Endothelial cell of umbilical vein (primary cell): ENCODE measurements at regions not wholly inside any gene's neighbourhood (a gene's known extent, or its start where the extent isn't known, plus 50 kb on each side); places are given as distances from the start of the nearest gene placed in this dataset.

Experiments
- BruUV-seq: library from RNA; stranded (reverse); fragments of 400-500 nt; replicated peaks from 2 replicates; lab custom pipeline; 2021; lab: Mats Ljungman, UMichigan
- CTCF ChIA-PET: fragments of 300-600, 350-600 bp; sonication (Branson Sonifier 250); formaldehyde crosslinking; loops from one replicate; lab custom pipeline; 2021; ENCODE audit warnings: antibody characterized with exemption, inconsistent platforms; lab: Charles Lee
- POLR2A ChIA-PET: fragments of 300-600, 350-600 bp; sonication (Branson Sonifier 250); formaldehyde crosslinking; loops from one replicate; lab custom pipeline; 2021; ENCODE audit warnings: antibody characterized with exemption, inconsistent platforms; lab: Charles Lee
- DNase-seq: peaks from one replicate; pipeline ENCODE4 v3.0.0-alpha.2; 2011; ENCODE audit warnings: low read depth, low spot score
- FAIRE-seq: peaks from 2 replicates; lab custom pipeline; 2011; peaks lifted over from hg19 to GRCh38; lab: Jason Lieb, UNC
- H2AFZ ChIP-seq: 2 replicates; pipeline ENCODE4 v1.6.0; 2012; ENCODE audit warnings: low read depth, low read length, control low read depth, inconsistent platforms
- H3K27ac ChIP-seq: 2 replicates; pipeline ENCODE4 v1.5.1; 2011; ENCODE audit warnings: low read depth, mild to moderate bottlenecking, control low read depth, low read length, moderate library complexity; ENCODE audit not compliant: insufficient read depth
- H3K27me3 ChIP-seq, 2 experiments: 2 replicates each; pipeline versions ENCODE4 v1.6.0 to v1.6.1; 2011; ENCODE audit warnings: low read length in 2 of 2, mixed read lengths in 1 of 2; ENCODE audit not compliant: control insufficient read depth in 2 of 2, insufficient read depth in 2 of 2
- H3K36me3 ChIP-seq, 2 experiments: 2 replicates in 1 of 2; 3 replicates in 1 of 2; pipeline ENCODE4 v1.5.1; 2011; ENCODE audit warnings: low read length in 2 of 2, mild to moderate bottlenecking in 1 of 2, moderate library complexity in 1 of 2; ENCODE audit not compliant: control insufficient read depth in 2 of 2, insufficient read depth in 2 of 2; ENCODE audit errors: extremely low read depth in 1 of 2
- H3K4me1 ChIP-seq: 3 replicates; pipeline ENCODE4 v1.5.1; 2011; ENCODE audit warnings: mild to moderate bottlenecking, low read length; ENCODE audit not compliant: control insufficient read depth, insufficient read depth; ENCODE audit errors: extremely low read depth
- H3K4me2 ChIP-seq: 2 replicates; pipeline ENCODE4 v1.6.1; 2011; ENCODE audit warnings: low read length, control low read depth, mixed read lengths; ENCODE audit not compliant: insufficient read depth
- H3K4me3 ChIP-seq, 3 experiments: fragments of 200-600 bp in 1 of 3; sonication (generic), shearing (Covaris generic) in 1 of 3; replicated peaks in 1 of 3; 2 replicates each; pipeline ENCODE4 v1.5.1; 2011 to 2016; ENCODE audit warnings: control low read depth in 3 of 3, low read length in 3 of 3, mild to moderate bottlenecking in 2 of 3, inconsistent platforms in 1 of 3, low read depth in 1 of 3, moderate library complexity in 1 of 3; ENCODE audit not compliant: insufficient read depth in 1 of 3
- H3K79me2 ChIP-seq: 2 replicates; pipeline ENCODE4 v1.6.0; 2012; ENCODE audit warnings: low read length, inconsistent platforms; ENCODE audit not compliant: control insufficient read depth, insufficient read depth
- H3K9ac ChIP-seq: replicated peaks from 2 replicates; pipeline ENCODE3; 2011; ENCODE audit warnings: low read length, control low read depth; ENCODE audit not compliant: insufficient read depth; ENCODE audit errors: extremely low read depth
- H3K9me1 ChIP-seq: replicated peaks from 3 replicates; pipeline ENCODE4 v1.6.0; 2011; ENCODE audit warnings: mild to moderate bottlenecking, low read length; ENCODE audit not compliant: control insufficient read depth, insufficient read depth; ENCODE audit errors: extremely low read depth
- H3K9me3 ChIP-seq: replicated peaks from 2 replicates; pipeline ENCODE4 v1.5.1; 2012; ENCODE audit warnings: low read length, inconsistent platforms; ENCODE audit not compliant: control insufficient read depth, insufficient read depth
- H4K20me1 ChIP-seq: replicated peaks from 2 replicates; pipeline ENCODE3; 2011; ENCODE audit warnings: mild to moderate bottlenecking, low read length; ENCODE audit not compliant: control insufficient read depth, insufficient read depth; ENCODE audit errors: extremely low read depth
- CTCF ChIP-seq, 2 donors: IDR thresholded peaks; 1 replicate in 1 of 2; 2 replicates in 1 of 2; pipeline ENCODE4 v1.5.1; 2011; ENCODE audit warnings: low read length in 2 of 2, mild to moderate bottlenecking in 2 of 2, moderate library complexity in 2 of 2, control low read depth in 1 of 2, inconsistent platforms in 1 of 2, low read depth in 1 of 2; ENCODE audit not compliant: insufficient read depth in 1 of 2; ENCODE audit errors: extremely low read depth in 1 of 2
- EZH2 ChIP-seq: IDR thresholded peaks from 2 replicates; pipeline ENCODE4 v1.6.1; 2012; ENCODE audit warnings: borderline replicate concordance, low read depth, mild to moderate bottlenecking, moderate library complexity, low read length, inconsistent platforms; ENCODE audit not compliant: severe bottlenecking
- FOS ChIP-seq: IDR thresholded peaks from 2 replicates; pipeline ENCODE4 v1.6.1; 2011; ENCODE audit warnings: mild to moderate bottlenecking, low read length, moderate library complexity, borderline replicate concordance; ENCODE audit not compliant: insufficient read depth
- GATA2 ChIP-seq: IDR thresholded peaks from 2 replicates; pipeline ENCODE4 v1.7.0; 2011; ENCODE audit warnings: low read depth, mild to moderate bottlenecking, moderate library complexity, mixed read lengths, low read length; ENCODE audit not compliant: insufficient read length, insufficient read depth
- MYC ChIP-seq: IDR thresholded peaks from one replicate; pipeline ENCODE4 v1.6.1; 2011; ENCODE audit warnings: mild to moderate bottlenecking, low read depth, low read length
- POLR2A ChIP-seq: IDR thresholded peaks from 2 replicates; pipeline ENCODE4 v1.6.1; 2012; ENCODE audit warnings: low read depth, mild to moderate bottlenecking, control low read depth, low read length
- POLR2AphosphoS5 ChIP-seq: IDR thresholded peaks from 2 replicates; pipeline ENCODE4 v1.6.1; 2012; ENCODE audit warnings: low read depth, mild to moderate bottlenecking, control low read depth, low read length, moderate library complexity; ENCODE audit not compliant: insufficient read depth
- dilution Hi-C: fragments of 300-500 bp; cut with MboI; formaldehyde crosslinking; loops from one replicate; pipeline ENCODE4 v1.15.0; 2019; ENCODE audit warnings: low sequenced_read_pairs; ENCODE audit not compliant: extremely low pct_ligation_motif_present
- intact Hi-C: fragments of 100-400 bp; cut with micrococcal nuclease; formaldehyde crosslinking; loops from one replicate; pipeline ENCODE4 v1.10.0; 2022
- TF ChIP-seq, protein P1 (sequence below): IDR thresholded peaks from 2 replicates; pipeline ENCODE4 v1.6.1; 2011; ENCODE audit not compliant: insufficient read depth, insufficient read length

DNA sequence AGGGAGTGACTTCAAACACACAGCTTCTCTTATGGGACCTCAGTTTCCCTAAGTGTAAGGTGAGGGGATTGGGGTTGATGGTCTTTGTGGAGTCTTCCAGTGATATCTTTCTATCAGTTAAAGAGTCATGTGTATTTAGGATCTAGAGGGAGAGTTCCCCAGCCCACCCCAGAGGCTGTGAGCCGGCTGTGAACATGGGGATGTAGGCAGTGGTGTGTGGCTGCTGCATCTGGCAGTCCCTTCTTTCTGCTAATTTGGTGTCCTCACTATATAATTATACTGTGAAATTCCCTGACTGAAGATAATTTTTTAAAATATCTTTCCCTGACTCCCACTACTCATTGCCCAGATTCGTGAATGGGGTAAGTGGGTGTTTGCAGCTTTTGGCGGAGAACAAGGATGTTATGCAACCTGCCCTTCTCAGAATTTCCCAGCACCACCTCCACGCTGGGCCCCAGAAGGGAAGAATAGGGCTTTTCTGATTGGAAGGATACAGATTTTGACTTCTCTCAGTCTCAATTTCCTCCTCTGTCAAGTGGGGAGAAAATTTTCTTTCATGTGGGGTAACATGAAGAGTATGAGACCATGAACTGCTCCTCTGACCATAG lies 79.0 kb upstream of the RASGRF1 start:
- intact Hi-C loops = no loop called here
- CTCF ChIA-PET = interaction anchor here (1.2 kb wide), 1 partner anchor 15 kb away, joined by 4 read pairs; no protein-coding TSS in a partner anchor
- no TSS peak for BruUV-seq

More for the DNA sequence above, 79.0 kb upstream of the RASGRF1 start:
- POLR2A ChIA-PET = no interaction called here
- no peak for TF ChIP-seq POLR2A
- no peak for TF ChIP-seq POLR2AphosphoS5
- TF ChIP-seq GATA2 = no peak
- no peak for TF ChIP-seq CTCF (IDR thresholded peaks at IDR 0.05; ENCODE audit: extremely low read depth in 1 of 2, insufficient read depth in 1 of 2, low read depth in 1 of 2, low read length in 2 of 2)
- no peak for TF ChIP-seq FOS
- TF ChIP-seq MYC = no peak
- no peak for TF ChIP-seq EZH2
- TF ChIP-seq, protein P1, sequence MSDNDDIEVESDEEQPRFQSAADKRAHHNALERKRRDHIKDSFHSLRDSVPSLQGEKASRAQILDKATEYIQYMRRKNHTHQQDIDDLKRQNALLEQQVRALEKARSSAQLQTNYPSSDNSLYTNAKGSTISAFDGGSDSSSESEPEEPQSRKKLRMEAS = no peak
- no peaks in the 10 kb centered on the region for H3K9me1 ChIP-seq
- dilution Hi-C loops = no loop called here
- no peak overlapping the region for H3K9ac ChIP-seq
- FAIRE-seq (no peak), DNase-seq (no peak)
- H3K4me3 ChIP-seq = no peak overlapping the region
- no peaks in the 10 kb centered on the region for H3K4me1 ChIP-seq
- H3K27me3 ChIP-seq = no peaks in the 10 kb centered on the region
- no peaks in the 10 kb centered on the region for H3K79me2 ChIP-seq
- H4K20me1 ChIP-seq = no peaks in the 10 kb centered on the region
- H3K4me2 ChIP-seq = no peak overlapping the region
- H3K9me3 ChIP-seq = no peaks in the 10 kb centered on the region
- no peak overlapping the region for H3K27ac ChIP-seq
- H3K36me3 ChIP-seq = no peaks in the 10 kb centered on the region
- no peak overlapping the region for H2AFZ ChIP-seq
